ENCODE measurements at regions not wholly inside any gene's neighbourhood (a gene's known extent, or its start where the extent isn't known, plus 50 kb on each side); places are given as distances from the start of the nearest gene placed in this dataset.

DNA sequence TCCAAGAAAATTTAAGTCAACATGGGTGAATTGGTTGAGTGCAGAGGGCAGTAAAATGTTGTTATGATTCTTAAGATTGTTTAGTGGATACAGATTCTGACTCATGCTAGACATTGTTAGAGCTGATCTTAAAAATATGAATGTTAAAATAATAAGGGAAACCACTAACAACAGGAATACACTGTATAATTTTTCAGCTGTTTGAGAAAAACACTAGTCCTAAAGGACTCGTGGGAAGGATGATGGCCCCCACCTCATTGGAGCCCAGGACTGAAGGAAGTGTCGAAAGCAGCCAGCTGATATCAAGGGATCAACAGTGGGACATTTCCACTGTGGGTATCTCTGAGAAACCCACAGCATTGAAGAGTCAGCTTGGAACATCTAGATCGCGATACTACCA, 82.9 kb upstream of the SCAF11 start:
- H4K8ac ChIP-seq (ENCODE audit: low read depth, low read length) = no peak overlapping the region
- H2BK5ac ChIP-seq (ENCODE audit: low read length) = no peak overlapping the region
- no peak overlapping the region for H3K27ac ChIP-seq (ENCODE audit: low read depth, low read length)
- no peak overlapping the region for H3K9ac ChIP-seq (ENCODE audit: low read length)
- no peaks in the 10 kb centered on the region for H3K4me1 ChIP-seq (ENCODE audit: control insufficient read depth, low read depth, low read length)
- H3K4me2 ChIP-seq (ENCODE audit: low read length) = no peak overlapping the region
- no peak overlapping the region for H2AK5ac ChIP-seq (ENCODE audit: low read length)
- no peak overlapping the region for H2BK15ac ChIP-seq (replicated peaks; ENCODE audit: low read depth)
- no peaks in the 10 kb centered on the region for H3K79me2 ChIP-seq (ENCODE audit: control insufficient read depth, insufficient read depth, low read length)
- WGBS (ENCODE audit: extremely low coverage, insufficient coverage, low lambda C conversion rate) = no CpG with 5 or more reads among the region's 4 CpGs
- H3K27me3 ChIP-seq (ENCODE audit: insufficient read depth, low read length, poor library complexity) = no peaks in the 10 kb centered on the region
- H4K5ac ChIP-seq (ENCODE audit: low read length) = no peak overlapping the region
- H3K4me3 ChIP-seq (ENCODE audit: low read length) = no peak overlapping the region
- no peak overlapping the region for H3K4ac ChIP-seq (ENCODE audit: low read depth, low read length)
- no peak overlapping the region for H3K56ac ChIP-seq (ENCODE audit: low read length)
- no peak overlapping the region for H3K18ac ChIP-seq (ENCODE audit: low read length)
- no peak overlapping the region for H2BK120ac ChIP-seq (ENCODE audit: low read depth, low read length)
- no peaks in the 10 kb centered on the region for H3K36me3 ChIP-seq (ENCODE audit: control insufficient read depth, insufficient read depth, low read length)
- DNase-seq = no peak
- H3K23ac ChIP-seq (ENCODE audit: low read length) = no peak overlapping the region
- no peaks in the 10 kb centered on the region for H3K79me1 ChIP-seq (ENCODE audit: low read length)

DNA sequence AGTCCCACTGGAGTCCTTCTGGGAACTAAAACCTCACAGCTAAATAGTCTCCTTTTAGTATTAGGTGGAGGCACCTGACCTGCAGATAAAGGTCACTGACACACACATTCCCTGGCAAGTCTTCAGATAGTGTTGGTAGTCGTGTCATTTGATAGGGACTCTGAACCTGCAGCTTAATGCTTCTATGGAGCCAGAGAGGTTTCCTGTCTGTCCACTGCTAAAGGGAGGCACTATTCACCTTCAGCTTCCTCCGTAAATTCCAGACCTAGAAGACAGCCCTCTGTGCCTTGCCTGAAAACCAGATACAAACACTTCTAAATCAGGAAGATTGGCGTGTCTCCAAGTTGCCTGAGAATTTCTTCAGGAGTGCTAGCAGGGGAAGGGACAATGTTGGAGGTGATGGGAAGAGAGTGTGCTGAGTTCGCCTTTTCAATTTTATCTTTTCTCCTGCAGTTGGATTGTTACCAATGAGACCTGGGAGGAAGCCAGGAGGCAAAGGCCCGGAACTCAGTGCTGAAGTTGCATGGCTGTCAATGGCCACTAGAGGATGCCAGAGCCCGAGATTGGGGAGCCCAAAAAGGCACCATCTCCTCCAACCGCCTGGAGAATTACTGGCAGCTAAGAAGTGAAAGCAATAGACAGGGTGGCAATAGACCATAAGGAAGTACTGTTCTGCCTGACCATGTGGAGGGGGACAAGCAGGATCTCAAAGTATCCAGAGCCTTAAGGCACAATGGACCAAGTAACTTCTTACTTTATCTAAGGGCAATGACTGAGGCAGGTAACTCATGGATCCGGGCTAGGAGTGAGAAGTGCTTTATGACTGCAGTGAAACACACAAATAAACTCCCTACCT, 81.6 kb upstream of the SCAF11 start:
- H3K56ac ChIP-seq (ENCODE audit: low read length) = no peak overlapping the region

DNA sequence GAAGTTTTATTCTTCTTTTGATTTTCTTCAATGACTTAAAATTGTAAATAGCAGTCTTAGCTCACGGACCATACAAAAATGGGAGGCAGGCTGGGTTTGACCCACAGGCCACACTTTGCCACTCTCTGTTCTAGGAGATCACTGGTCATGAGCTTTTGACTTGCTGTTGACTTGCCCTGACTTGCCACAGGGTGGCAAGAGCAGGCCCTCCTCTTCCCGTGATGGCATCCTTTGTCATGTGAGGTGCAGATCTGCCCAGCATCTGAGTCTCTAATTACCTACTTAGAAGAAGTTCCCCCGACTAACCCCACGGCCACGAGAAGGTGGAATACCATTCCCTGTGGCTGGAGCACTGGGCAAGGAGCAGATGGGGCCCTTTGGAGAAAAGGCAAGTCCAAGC, 81.0 kb upstream of the SCAF11 start:
- H2BK120ac ChIP-seq (ENCODE audit: low read depth, low read length) = no peak overlapping the region

More for the DNA sequence above, 81.6 kb upstream of the SCAF11 start:
- Histone ChIP-seq H4K5ac (ENCODE audit: low read length) (no peak overlapping the region), H2BK5ac (ENCODE audit: low read length) (no peak overlapping the region), H4K8ac (ENCODE audit: low read depth, low read length) (no peak overlapping the region), H2AK5ac (ENCODE audit: low read length) (no peak overlapping the region), H3K9ac (ENCODE audit: low read length) (no peak overlapping the region), H3K18ac (ENCODE audit: low read length) (no peak overlapping the region), H3K4me2 (ENCODE audit: low read length) (no peak overlapping the region), H3K4me3 (ENCODE audit: low read length) (no peak overlapping the region), H3K36me3 (ENCODE audit: control insufficient read depth, insufficient read depth, low read length) (no peaks in the 10 kb centered on the region), H3K79me2 (ENCODE audit: control insufficient read depth, insufficient read depth, low read length) (no peaks in the 10 kb centered on the region), H3K79me1 (ENCODE audit: low read length) (no peaks in the 10 kb centered on the region), H3K27ac (ENCODE audit: low read depth, low read length) (no peak overlapping the region), H2BK15ac (replicated peaks; ENCODE audit: low read depth) (no peak overlapping the region), H3K23ac (ENCODE audit: low read length) (no peak overlapping the region), H3K27me3 (ENCODE audit: insufficient read depth, low read length, poor library complexity) (no peaks in the 10 kb centered on the region), H2BK120ac (ENCODE audit: low read depth, low read length) (no peak overlapping the region), H3K4ac (ENCODE audit: low read depth, low read length) (no peak overlapping the region), H3K4me1 (ENCODE audit: control insufficient read depth, low read depth, low read length) (no peaks in the 10 kb centered on the region)
- DNase-seq = peak; percentile 85
- no CpG with 5 or more reads among the region's 8 CpGs for WGBS (ENCODE audit: extremely low coverage, insufficient coverage, low lambda C conversion rate)

DNA sequence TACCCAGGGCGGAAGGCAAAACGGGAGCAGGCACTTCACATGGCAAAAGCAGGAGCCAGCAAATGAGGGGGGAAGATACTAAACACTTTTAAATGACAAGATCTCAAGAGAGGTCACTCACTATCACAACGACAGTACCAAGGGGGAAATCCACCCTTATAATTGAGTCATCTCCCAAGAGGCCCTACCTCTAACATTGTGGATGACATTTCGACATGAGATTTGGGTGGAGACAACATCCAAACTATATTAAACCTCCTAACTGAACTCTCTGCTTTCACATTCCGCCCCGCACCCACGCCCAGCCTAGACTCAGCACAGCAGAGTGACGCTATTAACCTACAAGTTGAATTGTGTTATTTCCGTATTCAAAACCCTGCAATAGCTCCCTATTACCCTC, 76.7 kb upstream of the SCAF11 start:
- no peaks in the 10 kb centered on the region for H3K4me1 ChIP-seq (ENCODE audit: control insufficient read depth, low read depth, low read length)
- H2AK5ac ChIP-seq (ENCODE audit: low read length) = no peak overlapping the region
- H2BK120ac ChIP-seq (ENCODE audit: low read depth, low read length) = no peak overlapping the region
- H4K8ac ChIP-seq (ENCODE audit: low read depth, low read length) = no peak overlapping the region
- no peak overlapping the region for H2BK5ac ChIP-seq (ENCODE audit: low read length)
- WGBS (ENCODE audit: extremely low coverage, insufficient coverage, low lambda C conversion rate) = no CpG with 5 or more reads among the region's 9 CpGs
- H3K4me3 ChIP-seq (ENCODE audit: low read length) = no peak overlapping the region
- no peaks in the 10 kb centered on the region for H3K27me3 ChIP-seq (ENCODE audit: insufficient read depth, low read length, poor library complexity)
- no peaks in the 10 kb centered on the region for H3K36me3 ChIP-seq (ENCODE audit: control insufficient read depth, insufficient read depth, low read length)
- no peak overlapping the region for H4K5ac ChIP-seq (ENCODE audit: low read length)
- H2BK15ac ChIP-seq (replicated peaks; ENCODE audit: low read depth) = no peak overlapping the region
- H3K79me1 ChIP-seq (ENCODE audit: low read length) = no peaks in the 10 kb centered on the region
- no peak overlapping the region for H3K56ac ChIP-seq (ENCODE audit: low read length)
- H3K18ac ChIP-seq (ENCODE audit: low read length) = no peak overlapping the region
- no peak for DNase-seq
- H3K9ac ChIP-seq (ENCODE audit: low read length) = no peak overlapping the region
- H3K79me2 ChIP-seq (ENCODE audit: control insufficient read depth, insufficient read depth, low read length) = no peaks in the 10 kb centered on the region
- H3K27ac ChIP-seq (ENCODE audit: low read depth, low read length) = no peak overlapping the region
- H3K4me2 ChIP-seq (ENCODE audit: low read length) = no peak overlapping the region
- no peak overlapping the region for H3K23ac ChIP-seq (ENCODE audit: low read length)
- no peak overlapping the region for H3K4ac ChIP-seq (ENCODE audit: low read depth, low read length)

More for the DNA sequence above, 81.0 kb upstream of the SCAF11 start:
- Histone ChIP-seq H3K9ac (ENCODE audit: low read length) (no peak overlapping the region), H3K79me1 (ENCODE audit: low read length) (no peaks in the 10 kb centered on the region), H2BK5ac (ENCODE audit: low read length) (no peak overlapping the region), H2BK15ac (replicated peaks; ENCODE audit: low read depth) (no peak overlapping the region), H3K79me2 (ENCODE audit: control insufficient read depth, insufficient read depth, low read length) (no peaks in the 10 kb centered on the region), H4K5ac (ENCODE audit: low read length) (no peak overlapping the region), H2AK5ac (ENCODE audit: low read length) (no peak overlapping the region), H3K27me3 (ENCODE audit: insufficient read depth, low read length, poor library complexity) (no peaks in the 10 kb centered on the region), H3K27ac (ENCODE audit: low read depth, low read length) (no peak overlapping the region), H3K18ac (ENCODE audit: low read length) (no peak overlapping the region), H3K4me2 (ENCODE audit: low read length) (no peak overlapping the region), H3K4me1 (ENCODE audit: control insufficient read depth, low read depth, low read length) (no peaks in the 10 kb centered on the region), H3K23ac (ENCODE audit: low read length) (no peak overlapping the region), H3K4me3 (ENCODE audit: low read length) (no peak overlapping the region), H3K36me3 (ENCODE audit: control insufficient read depth, insufficient read depth, low read length) (no peaks in the 10 kb centered on the region), H3K56ac (ENCODE audit: low read length) (no peak overlapping the region), H3K4ac (ENCODE audit: low read depth, low read length) (no peak overlapping the region), H4K8ac (ENCODE audit: low read depth, low read length) (no peak overlapping the region)
- peak; percentile 15 for DNase-seq
- no CpG with 5 or more reads among the region's 5 CpGs for WGBS (ENCODE audit: extremely low coverage, insufficient coverage, low lambda C conversion rate)

- no CpG with 5 or more reads among the region's 3 CpGs for WGBS (ENCODE audit: extremely low coverage, insufficient coverage, low lambda C conversion rate)
- no peaks in the 10 kb centered on the region for H3K36me3 ChIP-seq (ENCODE audit: control insufficient read depth, insufficient read depth, low read length)
Observed at GRCh38 chr12:46065412-46066166, 75.2 kb upstream of the SCAF11 start.

More at GRCh38 chr12:46065412-46066166, 75.2 kb upstream of the SCAF11 start:
- H2BK120ac ChIP-seq (ENCODE audit: low read depth, low read length) = no peak overlapping the region
- H3K23ac ChIP-seq (ENCODE audit: low read length) = no peak overlapping the region
- H2BK5ac ChIP-seq (ENCODE audit: low read length) = no peak overlapping the region
- no peak overlapping the region for H3K27ac ChIP-seq (ENCODE audit: low read depth, low read length)
- no peaks in the 10 kb centered on the region for H3K27me3 ChIP-seq (ENCODE audit: insufficient read depth, low read length, poor library complexity)
- H3K4me1 ChIP-seq (ENCODE audit: control insufficient read depth, low read depth, low read length) = no peaks in the 10 kb centered on the region
- no peak overlapping the region for H3K4me3 ChIP-seq (ENCODE audit: low read length)
- no peak overlapping the region for H4K5ac ChIP-seq (ENCODE audit: low read length)
- no peak for DNase-seq
- no peak overlapping the region for H3K4me2 ChIP-seq (ENCODE audit: low read length)
- H3K9ac ChIP-seq (ENCODE audit: low read length) = no peak overlapping the region
- no peak overlapping the region for H4K8ac ChIP-seq (ENCODE audit: low read depth, low read length)
- no peak overlapping the region for H3K56ac ChIP-seq (ENCODE audit: low read length)
- H3K79me1 ChIP-seq (ENCODE audit: low read length) = no peaks in the 10 kb centered on the region
- H3K18ac ChIP-seq (ENCODE audit: low read length) = no peak overlapping the region
- no peak overlapping the region for H2BK15ac ChIP-seq (replicated peaks; ENCODE audit: low read depth)
- H2AK5ac ChIP-seq (ENCODE audit: low read length) = no peak overlapping the region
- no peaks in the 10 kb centered on the region for H3K79me2 ChIP-seq (ENCODE audit: control insufficient read depth, insufficient read depth, low read length)
- no peak overlapping the region for H3K4ac ChIP-seq (ENCODE audit: low read depth, low read length)

All from mesendoderm (in vitro differentiated cells).